Common myeloid progenitor, CD34-positive (primary cell): ENCODE measurements at regions not wholly inside any gene's neighbourhood (a gene's known extent, or its start where the extent isn't known, plus 50 kb on each side); places are given as distances from the start of the nearest gene placed in this dataset.

Experiments used
- CTCF ChIA-PET: fragments of 350-600 bp; sonication (Branson Sonifier 250); formaldehyde crosslinking; loops from one replicate; lab custom pipeline; 2021; ENCODE audit warnings: antibody characterized with exemption; lab: Charles Lee
- POLR2A ChIA-PET: fragments of 350-600 bp; sonication (Branson Sonifier 250); formaldehyde crosslinking; loops from one replicate; lab custom pipeline; 2021; ENCODE audit warnings: antibody characterized with exemption; lab: Charles Lee
- DNase-seq, 3 donors: peaks; one replicate each; pipeline versions ENCODE4 v3.0.0 to v3.0.0-alpha.2; 2013
- H3K27ac ChIP-seq, 2 experiments: 1 replicate in 1 of 2; 2 replicates in 1 of 2; pipeline ENCODE4 v1.7.0; 2013; ENCODE audit warnings: inconsistent platforms in 2 of 2, low read length in 2 of 2, mild to moderate bottlenecking in 2 of 2, low read depth in 1 of 2, moderate library complexity in 1 of 2; ENCODE audit not compliant: severe bottlenecking in 2 of 2, insufficient read depth in 1 of 2, poor library complexity in 1 of 2
- H3K27me3 ChIP-seq, 5 experiments: replicated peaks in 2 of 5; 1 replicate in 3 of 5; 2 replicates in 2 of 5; pipeline versions ENCODE4 v1.6.1 to v1.7.0; 2013; ENCODE audit warnings: low read length in 4 of 5, mild to moderate bottlenecking in 2 of 5, moderate library complexity in 2 of 5, inconsistent platforms in 1 of 5; ENCODE audit not compliant: insufficient read depth in 5 of 5, control insufficient read depth in 4 of 5
- H3K36me3 ChIP-seq, 4 experiments: 1 replicate in 2 of 4; 2 replicates in 2 of 4; pipeline versions ENCODE4 v1.6.1 to v1.7.0; 2013; ENCODE audit warnings: low read length in 3 of 4, control low read depth in 1 of 4, mild to moderate bottlenecking in 1 of 4; ENCODE audit not compliant: control insufficient read depth in 4 of 4, insufficient read depth in 4 of 4
- H3K4me1 ChIP-seq, 4 experiments: 1 replicate in 3 of 4; 2 replicates in 1 of 4; pipeline versions ENCODE4 v1.6.1 to v1.7.1; 2013; ENCODE audit warnings: low read length in 3 of 4, mild to moderate bottlenecking in 3 of 4, control low read depth in 1 of 4, inconsistent platforms in 1 of 4, moderate library complexity in 1 of 4; ENCODE audit not compliant: control insufficient read depth in 4 of 4, insufficient read depth in 4 of 4; ENCODE audit errors: control extremely low read depth in 1 of 4
- H3K4me3 ChIP-seq, 7 experiments: 1 replicate in 4 of 7; 2 replicates in 3 of 7; pipeline versions ENCODE4 v1.5.1 to v1.7.0; 2013; ENCODE audit warnings: mild to moderate bottlenecking in 7 of 7, low read length in 6 of 7, moderate library complexity in 6 of 7, inconsistent platforms in 2 of 7, low read depth in 2 of 7, control low read depth in 1 of 7; ENCODE audit not compliant: insufficient read depth in 4 of 7, control insufficient read depth in 1 of 7; ENCODE audit errors: extremely low read depth in 1 of 7
- H3K9me3 ChIP-seq, 5 experiments: 1 replicate in 4 of 5; 2 replicates in 1 of 5; pipeline versions ENCODE4 v1.6.1 to v1.7.1; 2013; ENCODE audit warnings: low read length in 4 of 5, mild to moderate bottlenecking in 2 of 5, inconsistent platforms in 1 of 5, low read depth in 1 of 5, moderate library complexity in 1 of 5; ENCODE audit not compliant: control insufficient read depth in 4 of 5, insufficient read depth in 2 of 5; ENCODE audit errors: control extremely low read depth in 1 of 5
- WGBS: methylation state at CpG from one replicate; pipeline ENCODE4 v1.1.5; 2013; ENCODE audit not compliant: insufficient coverage; 5-methylcytosine and 5-hydroxymethylcytosine counted together

GRCh38 chr12:34393086-34393820 lies 371.0 kb downstream of the ALG10 start:
- Histone ChIP-seq H3K27me3 (no peaks in the 10 kb centered on the region), H3K4me1 (no peaks in the 10 kb centered on the region), H3K4me3 (no peak overlapping the region), H3K27ac (no peak overlapping the region), H3K9me3 (peaks cover 0 to 85% (median 73%) of the 10 kb centered on the region in 5 experiments), H3K36me3 (no peaks in the 10 kb centered on the region)
- no peak for DNase-seq
- POLR2A ChIA-PET, result no interaction called here
- WGBS, result 65% methylated on average over 34 of the region's 35 CpGs
- CTCF ChIA-PET, result no interaction called here

- WGBS, result 68% methylated on average over 10 of the region's 10 CpGs
- no peak for DNase-seq
- no peaks in the 10 kb centered on the region for H3K36me3 ChIP-seq
- H3K9me3 ChIP-seq, result peaks cover 0 to 88% (median 68%) of the 10 kb centered on the region in 5 experiments
- H3K4me1 ChIP-seq, result no peaks in the 10 kb centered on the region
- ChIA-PET CTCF (no interaction called here), POLR2A (no interaction called here)
- no peak overlapping the region for H3K27ac ChIP-seq
- no peaks in the 10 kb centered on the region for H3K27me3 ChIP-seq
- no peak overlapping the region for H3K4me3 ChIP-seq
These were observed 371.5 kb downstream of the ALG10 start for GRCh38 chr12:34393821-34394150.

GRCh38 chr12:34394211-34395055 lies 372.1 kb downstream of the ALG10 start:
- Histone ChIP-seq H3K27ac (no peak overlapping the region), H3K27me3 (no peaks in the 10 kb centered on the region), H3K4me3 (no peak overlapping the region), H3K4me1 (no peaks in the 10 kb centered on the region), H3K9me3 (peaks cover 0 to 88% (median 64%) of the 10 kb centered on the region in 5 experiments), H3K36me3 (no peaks in the 10 kb centered on the region)
- 57% methylated on average over 27 of the region's 29 CpGs for WGBS
- ChIA-PET POLR2A (no interaction called here), CTCF (no interaction called here)
- no peak for DNase-seq

- Histone ChIP-seq H3K27ac (no peak overlapping the region), H3K4me1 (no peaks in the 10 kb centered on the region), H3K36me3 (no peaks in the 10 kb centered on the region), H3K27me3 (no peaks in the 10 kb centered on the region), H3K4me3 (no peak overlapping the region), H3K9me3 (peaks cover 0 to 83% (median 61%) of the 10 kb centered on the region in 5 experiments)
- 69% methylated on average over 26 of the region's 28 CpGs for WGBS
- ChIA-PET POLR2A (no interaction called here), CTCF (no interaction called here)
- DNase-seq, result no peak
These were observed 373.0 kb downstream of the ALG10 start for GRCh38 chr12:34395056-34396005.

GRCh38 chr12:34396006-34396860 lies 373.9 kb downstream of the ALG10 start:
- Histone ChIP-seq H3K27me3 (no peaks in the 10 kb centered on the region), H3K27ac (no peak overlapping the region), H3K4me3 (no peak overlapping the region), H3K4me1 (no peaks in the 10 kb centered on the region), H3K36me3 (no peaks in the 10 kb centered on the region), H3K9me3 (peaks cover 0 to 78% (median 57%) of the 10 kb centered on the region in 5 experiments)
- 61% methylated on average over 25 of the region's 27 CpGs for WGBS
- ChIA-PET CTCF (no interaction called here), POLR2A (no interaction called here)
- no peak for DNase-seq

- Histone ChIP-seq H3K36me3 (no peaks in the 10 kb centered on the region), H3K27ac (no peak overlapping the region), H3K9me3 (peaks cover 0 to 77% (median 57%) of the 10 kb centered on the region in 5 experiments), H3K4me3 (no peak overlapping the region), H3K27me3 (no peaks in the 10 kb centered on the region), H3K4me1 (no peaks in the 10 kb centered on the region)
- ChIA-PET CTCF (no interaction called here), POLR2A (no interaction called here)
- 69% methylated on average over 15 of the region's 20 CpGs for whole genome bisulfite sequencing
- no peak for DNase-seq
These were observed 374.7 kb downstream of the ALG10 start for GRCh38 chr12:34396861-34397590.
